RPMI7951 (cell line): ENCODE measurements at regions not wholly inside any gene's neighbourhood (a gene's known extent, or its start where the extent isn't known, plus 50 kb on each side); places are given as distances from the start of the nearest gene placed in this dataset.

Experiments used
- DNase-seq: peaks from one replicate; pipeline ENCODE4 v3.0.0-alpha.2; 2012; ENCODE audit warnings: low read depth

- DNase-seq, result no peak
Observed at GRCh38 chr11:127443297-127443696, 442.7 kb upstream of the KIRREL3 start.

GRCh38 chr11:127440616-127441015, 440.0 kb upstream of the KIRREL3 start:
- DNase-seq, result no peak

GRCh38 chr11:127425281-127425680, 424.7 kb upstream of the KIRREL3 start:
- DNase-seq, result no peak

- no peak for DNase-seq
Observed at GRCh38 chr11:127424661-127425060, 424.1 kb upstream of the KIRREL3 start.

GRCh38 chr11:127420139-127420538, 419.6 kb upstream of the KIRREL3 start:
- no peak for DNase-seq

GRCh38 chr11:127412722-127413380, 412.3 kb upstream of the KIRREL3 start:
- no peak for DNase-seq

GRCh38 chr11:127412234-127412633, 411.7 kb upstream of the KIRREL3 start:
- DNase-seq, result no peak

- no peak for DNase-seq
Observed at GRCh38 chr11:127411283-127411682, 410.7 kb upstream of the KIRREL3 start.

GRCh38 chr11:127395034-127395433, 394.5 kb upstream of the KIRREL3 start:
- DNase-seq, result peak; percentile 3

GRCh38 chr11:127393460-127393997, 393.0 kb upstream of the KIRREL3 start:
- no peak for DNase-seq

- DNase-seq, result no peak
Observed at GRCh38 chr11:127392575-127392974, 392.0 kb upstream of the KIRREL3 start.

- DNase-seq, result no peak
Observed at GRCh38 chr11:127390465-127390864, 389.9 kb upstream of the KIRREL3 start.

GRCh38 chr11:127385071-127385470, 384.5 kb upstream of the KIRREL3 start:
- DNase-seq, result no peak

- no peak for DNase-seq
Observed at GRCh38 chr11:127383026-127383425, 382.5 kb upstream of the KIRREL3 start.

GRCh38 chr11:127381247-127381646, 380.7 kb upstream of the KIRREL3 start:
- DNase-seq, result no peak

GRCh38 chr11:127379686-127380085, 379.1 kb upstream of the KIRREL3 start:
- DNase-seq, result no peak

- no peak for DNase-seq
Observed at GRCh38 chr11:127376301-127376700, 375.7 kb upstream of the KIRREL3 start.

GRCh38 chr11:127369356-127369755, 368.8 kb upstream of the KIRREL3 start:
- DNase-seq, result no peak

- DNase-seq, result no peak
Observed at GRCh38 chr11:127362754-127363308, 362.3 kb upstream of the KIRREL3 start.

GRCh38 chr11:127358160-127358559, 357.6 kb upstream of the KIRREL3 start:
- no peak for DNase-seq

- no peak for DNase-seq
Observed at GRCh38 chr11:127350476-127350875, 349.9 kb upstream of the KIRREL3 start.

- peak; percentile 32 for DNase-seq
Observed at GRCh38 chr11:127345819-127346459, 345.4 kb upstream of the KIRREL3 start.

GRCh38 chr11:127340438-127340837, 339.9 kb upstream of the KIRREL3 start:
- no peak for DNase-seq
